GM23338 (cell line): ENCODE measurements at regions not wholly inside any gene's neighbourhood (a gene's known extent, or its start where the extent isn't known, plus 50 kb on each side); places are given as distances from the start of the nearest gene placed in this dataset.

Experiments used
- CTCF ChIP-seq, 2 experiments: fragments of 200-600 bp in 1 of 2; sonication (generic) in 1 of 2; conservative IDR thresholded peaks; 2 replicates each; pipeline versions ENCODE4 v1.5.1 to v1.6.1; 2016 to 2017; ENCODE audit warnings: antibody characterized with exemption in 2 of 2, low read depth in 2 of 2, mild to moderate bottlenecking in 2 of 2, moderate library complexity in 1 of 2
- POLR2AphosphoS5 ChIP-seq: IDR thresholded peaks from 2 replicates; pipeline ENCODE4 v1.6.1; 2016; ENCODE audit warnings: antibody characterized with exemption, low read depth

GRCh38 chr3:5466065-5466464, 278.6 kb downstream of the EDEM1 start:
- TF ChIP-seq CTCF (conservative IDR thresholded peaks at IDR 0.05; ENCODE audit: low read depth in 2 of 2) (no peak), POLR2AphosphoS5 (no peak)
